ENCODE measurements at regions not wholly inside any gene's neighbourhood (a gene's known extent, or its start where the extent isn't known, plus 50 kb on each side); places are given as distances from the start of the nearest gene placed in this dataset.
"Not testable (repeated sequence)": the region's sequence is repeated elsewhere in the genome, so short reads cannot be mapped to it uniquely, and the experiment has no call there.

- DNase-seq: peak; percentile 11
Observed at GRCh38 chr11:128021349-128022006, 565.9 kb downstream of the ETS1 start.

GRCh38 chr11:128018692-128019091, 568.7 kb downstream of the ETS1 start:
- DNase-seq: no peak

GRCh38 chr11:128005562-128005961, 581.8 kb downstream of the ETS1 start:
- DNase-seq: no peak

GRCh38 chr11:127998421-127998820, 588.9 kb downstream of the ETS1 start:
- no peak for DNase-seq

GRCh38 chr11:127997594-127997993, 589.8 kb downstream of the ETS1 start:
- peak; percentile 6 for DNase-seq

- no peak for DNase-seq
Observed at GRCh38 chr11:127996825-127997224, 590.5 kb downstream of the ETS1 start.

- DNase-seq: no peak
Observed at GRCh38 chr11:127995921-127996320, 591.4 kb downstream of the ETS1 start.

GRCh38 chr11:127994736-127995135, 592.6 kb downstream of the ETS1 start:
- no peak for DNase-seq

- no peak for DNase-seq
Observed at GRCh38 chr11:127993788-127994187, 593.6 kb downstream of the ETS1 start.

- no peak for DNase-seq
Observed at GRCh38 chr11:127993281-127993680, 594.1 kb downstream of the ETS1 start.

- no peak for DNase-seq
Observed at GRCh38 chr11:127986073-127986472, 601.3 kb downstream of the ETS1 start.

- DNase-seq: no peak
Observed at GRCh38 chr11:127972816-127973215, 614.5 kb downstream of the ETS1 start.

- DNase-seq: no peak
Observed at GRCh38 chr11:127971448-127971847, 615.9 kb downstream of the ETS1 start.

GRCh38 chr11:127966821-127967220, 620.5 kb downstream of the ETS1 start:
- no peak for DNase-seq

- no peak for DNase-seq
Observed at GRCh38 chr11:127965939-127966668, 621.3 kb downstream of the ETS1 start.

- DNase-seq: no peak
Observed at GRCh38 chr11:127962416-127962815, 624.9 kb downstream of the ETS1 start.

- DNase-seq: no peak
Observed at GRCh38 chr11:127950162-127950561, 637.2 kb downstream of the ETS1 start.

- DNase-seq: no peak
Observed at GRCh38 chr11:127943763-127944162, 643.6 kb downstream of the ETS1 start.

- no peak for DNase-seq
Observed at GRCh38 chr11:127943152-127943551, 644.2 kb downstream of the ETS1 start.

GRCh38 chr11:127941554-127941953, 645.8 kb downstream of the ETS1 start:
- DNase-seq: not testable (repeated sequence)

GRCh38 chr11:127939000-127939399, 648.4 kb downstream of the ETS1 start:
- no peak for DNase-seq

GRCh38 chr11:127935081-127935480, 652.3 kb downstream of the ETS1 start:
- DNase-seq: no peak

GRCh38 chr11:127933961-127934360, 653.4 kb downstream of the ETS1 start:
- not testable (repeated sequence) for DNase-seq

- DNase-seq: no peak
Observed at GRCh38 chr11:127931803-127932202, 655.6 kb downstream of the ETS1 start.

GRCh38 chr11:127926721-127927120, 660.6 kb downstream of the ETS1 start:
- DNase-seq: peak; percentile 86
